ENCODE measurements at regions not wholly inside any gene's neighbourhood (a gene's known extent, or its start where the extent isn't known, plus 50 kb on each side); places are given as distances from the start of the nearest gene placed in this dataset.

- H3F3A ChIP-seq (ENCODE audit: low read length, unreplicated experiment) = no peaks in the 10 kb centered on the region
- BruUV-seq (replicated peaks) = no TSS peak
- intact Hi-C loops (cut with micrococcal nuclease) = no loop called here
- H4K20me1 ChIP-seq (ENCODE audit: low read length) = no peaks in the 10 kb centered on the region
- POLR2A ChIA-PET (ENCODE audit: unreplicated experiment) = no interaction called here
- H3K4me1 ChIP-seq (ENCODE audit: insufficient read depth, low read length) = no peaks in the 10 kb centered on the region
- no peak overlapping the region for H3K27ac ChIP-seq (ENCODE audit: low read length)
- H2AFZ ChIP-seq (ENCODE audit: low read length) = no peak overlapping the region
- H3K36me3 ChIP-seq (ENCODE audit: low read depth, low read length) = no peaks in the 10 kb centered on the region
- no peak overlapping the region for H3K9ac ChIP-seq (ENCODE audit: low read length)
- no peak overlapping the region for H3K4me3 ChIP-seq (ENCODE audit: low read length)
- no peak overlapping the region for H3K4me2 ChIP-seq (ENCODE audit: low read length)
- no peaks in the 10 kb centered on the region for H3K9me2 ChIP-seq (replicated peaks; ENCODE audit: low read length)
- ATAC-seq (no peak), DNase-seq (no peak)
- no peak for TF ChIP-seq EZH2phosphoT487 (IDR thresholded peaks at IDR 0.05; ENCODE audit: borderline replicate concordance, low read length)
- no peaks in the 10 kb centered on the region for H3K9me3 ChIP-seq (ENCODE audit: low read length)
- H3K79me2 ChIP-seq (ENCODE audit: low read length) = no peaks in the 10 kb centered on the region
- H3K27me3 ChIP-seq (ENCODE audit: low read length) = peaks cover 4% of the 10 kb centered on the region; the same call in 1 of the 2 replicates
- CTCF ChIA-PET = no interaction called here
These were observed 115.7 kb downstream of the ARRDC4 start for GRCh38 chr15:98076021-98076816.

DNA sequence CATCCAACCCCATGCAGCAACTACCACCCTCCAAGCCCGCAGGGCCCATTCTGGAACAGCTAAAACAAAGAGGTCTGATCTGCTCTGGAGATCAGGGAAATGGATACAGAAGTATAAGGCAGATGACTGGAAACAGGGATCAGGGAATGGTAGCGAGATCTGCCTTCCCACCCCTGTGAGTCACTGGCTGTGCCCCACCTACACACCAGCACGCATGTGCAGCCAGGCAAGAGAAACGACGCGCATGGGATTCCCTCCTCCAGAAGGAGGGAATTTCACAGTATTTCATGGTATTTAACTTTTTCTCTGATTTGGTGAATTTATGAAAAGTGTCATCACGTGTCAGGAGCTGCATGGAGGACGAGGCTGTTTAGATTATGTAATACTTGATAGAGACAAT lies 116.7 kb downstream of the ARRDC4 start:
- H4K20me1 ChIP-seq (ENCODE audit: low read length) = no peaks in the 10 kb centered on the region
- H3K79me2 ChIP-seq (ENCODE audit: low read length) = no peaks in the 10 kb centered on the region
- no peaks in the 10 kb centered on the region for H3K36me3 ChIP-seq (ENCODE audit: low read depth, low read length)
- ATAC-seq (no peak), DNase-seq (no peak)
- H2AFZ ChIP-seq (ENCODE audit: low read length) = no peak overlapping the region
- no peaks in the 10 kb centered on the region for H3F3A ChIP-seq (ENCODE audit: low read length, unreplicated experiment)
- TF ChIP-seq EZH2 (IDR thresholded peaks at IDR 0.05; ENCODE audit: low read length, unreplicated experiment) (no peak), CTCF (conservative IDR thresholded peaks at IDR 0.05; ENCODE audit: low read depth, low read length) (no peak), EZH2phosphoT487 (IDR thresholded peaks at IDR 0.05; ENCODE audit: borderline replicate concordance, low read length) (no peak)
- no peaks in the 10 kb centered on the region for H3K4me1 ChIP-seq (ENCODE audit: insufficient read depth, low read length)
- intact Hi-C loops (cut with micrococcal nuclease) = no loop called here
- POLR2A ChIA-PET (ENCODE audit: unreplicated experiment) = no interaction called here
- H3K27ac ChIP-seq (ENCODE audit: low read length) = no peak overlapping the region
- no peaks in the 10 kb centered on the region for H3K9me3 ChIP-seq (ENCODE audit: low read length)
- H3K4me2 ChIP-seq (ENCODE audit: low read length) = no peak overlapping the region
- CTCF ChIA-PET = no interaction called here
- no peaks in the 10 kb centered on the region for H3K9me2 ChIP-seq (replicated peaks; ENCODE audit: low read length)
- H3K27me3 ChIP-seq (ENCODE audit: low read length) = peaks cover 4% of the 10 kb centered on the region; the same call in 1 of the 2 replicates
- no TSS peak for BruUV-seq (replicated peaks)
- no peak overlapping the region for H3K9ac ChIP-seq (ENCODE audit: low read length)
- H3K4me3 ChIP-seq (ENCODE audit: low read length) = no peak overlapping the region

GRCh38 chr15:98080791-98081190 lies 120.3 kb downstream of the ARRDC4 start:
- Histone ChIP-seq H3K27ac (ENCODE audit: low read length) (no peak overlapping the region), H3K4me2 (ENCODE audit: low read length) (no peak overlapping the region), H3K9ac (ENCODE audit: low read length) (no peak overlapping the region), H3F3A (ENCODE audit: low read length, unreplicated experiment) (no peaks in the 10 kb centered on the region), H3K9me2 (replicated peaks; ENCODE audit: low read length) (no peaks in the 10 kb centered on the region), H3K27me3 (ENCODE audit: low read length) (no peaks in the 10 kb centered on the region), H3K4me1 (ENCODE audit: insufficient read depth, low read length) (no peaks in the 10 kb centered on the region), H3K79me2 (ENCODE audit: low read length) (no peaks in the 10 kb centered on the region), H3K9me3 (ENCODE audit: low read length) (no peaks in the 10 kb centered on the region), H2AFZ (ENCODE audit: low read length) (no peak overlapping the region), H3K4me3 (ENCODE audit: low read length) (no peak overlapping the region), H3K36me3 (ENCODE audit: low read depth, low read length) (no peaks in the 10 kb centered on the region), H4K20me1 (ENCODE audit: low read length) (no peaks in the 10 kb centered on the region)
- CTCF ChIA-PET = no interaction called here
- no TSS peak for BruUV-seq (replicated peaks)
- DNase-seq (no peak), ATAC-seq (no peak)
- POLR2A ChIA-PET (ENCODE audit: unreplicated experiment) = no interaction called here
- TF ChIP-seq EZH2 (IDR thresholded peaks at IDR 0.05; ENCODE audit: low read length, unreplicated experiment) = no peak
- TF ChIP-seq CTCF (conservative IDR thresholded peaks at IDR 0.05; ENCODE audit: low read depth, low read length) = no peak
- TF ChIP-seq EZH2phosphoT487 (IDR thresholded peaks at IDR 0.05; ENCODE audit: borderline replicate concordance, low read length) = no peak
- intact Hi-C loops (cut with micrococcal nuclease) = no loop called here
